Right cardiac atrium (tissue), 5 donors: ENCODE measurements at regions not wholly inside any gene's neighbourhood (a gene's known extent, or its start where the extent isn't known, plus 50 kb on each side); places are given as distances from the start of the nearest gene placed in this dataset.
A peak's percentile ranks its signal among the peaks of the same experiment; 100 is the strongest.

Experiments used
- ATAC-seq, 2 donors: fragments of 200-7000 bp; cut with Tn5 transposase; one replicate each; pipeline versions ENCODE4 v1.8.0 to v1.9.1; 2020; ENCODE audit warnings: moderate library complexity in 2 of 2, mild to moderate bottlenecking in 1 of 2
- DNase-seq, 3 donors: peaks; one replicate each; pipeline ENCODE4 v3.0.0-alpha.2; 2020
- H3K27ac ChIP-seq: one replicate; pipeline ENCODE4 v1.5.1; 2013; ENCODE audit warnings: mild to moderate bottlenecking, low read length, control low read depth, moderate library complexity
- H3K27me3 ChIP-seq: one replicate; pipeline ENCODE4 v1.6.1; 2013; ENCODE audit not compliant: control insufficient read depth, insufficient read depth
- H3K4me1 ChIP-seq: one replicate; pipeline ENCODE4 v1.6.1; 2013; ENCODE audit warnings: low read length; ENCODE audit not compliant: control insufficient read depth, insufficient read depth
- H3K4me3 ChIP-seq: one replicate; pipeline ENCODE4 v1.5.1; 2013; ENCODE audit warnings: low read length, control low read depth
- H3K9me3 ChIP-seq: one replicate; pipeline ENCODE4 v1.6.1; 2013; ENCODE audit warnings: low read length; ENCODE audit not compliant: control insufficient read depth
- WGBS: extraction: QIAGEN DNeasy Blood & Tissue Kit; methylation state at CpG from one replicate; pipeline ENCODE4 v1.1.7; 2013; 5-methylcytosine and 5-hydroxymethylcytosine counted together
- intact Hi-C, 4 donors: fragments of 100-400 bp; cut with DNase I; formaldehyde crosslinking; loops; one replicate each; pipeline versions ENCODE4 v1.11.0 to v1.14.0; 2022 to 2023
- donor health status: healthy with polysubstance abuse.
- donor health status: DM: no; HTN: yes; CAD: no.
- donor health status: DM: no; HTN: no; CAD: no.
- donor health status: DM: no; HTN: yes; CAD: no; lungs with severe emphysema.
- donor health status: DM: yes; HTN: yes; CAD: no.

GRCh38 chr11:70509476-70509875 is 111.1 kb downstream of the CTTN start:
- Histone ChIP-seq H3K27me3 (no peaks in the 10 kb centered on the region), H3K9me3 (no peaks in the 10 kb centered on the region), H3K4me1 (no peaks in the 10 kb centered on the region), H3K27ac (no peak overlapping the region), H3K4me3 (no peak overlapping the region)
- intact Hi-C loops = no loop called here
- DNase-seq = peak in 1 of 3 donors; percentile 16
- ATAC-seq = no peak
- 72% methylated on average over 8 of the region's 8 CpGs for WGBS

DNA sequence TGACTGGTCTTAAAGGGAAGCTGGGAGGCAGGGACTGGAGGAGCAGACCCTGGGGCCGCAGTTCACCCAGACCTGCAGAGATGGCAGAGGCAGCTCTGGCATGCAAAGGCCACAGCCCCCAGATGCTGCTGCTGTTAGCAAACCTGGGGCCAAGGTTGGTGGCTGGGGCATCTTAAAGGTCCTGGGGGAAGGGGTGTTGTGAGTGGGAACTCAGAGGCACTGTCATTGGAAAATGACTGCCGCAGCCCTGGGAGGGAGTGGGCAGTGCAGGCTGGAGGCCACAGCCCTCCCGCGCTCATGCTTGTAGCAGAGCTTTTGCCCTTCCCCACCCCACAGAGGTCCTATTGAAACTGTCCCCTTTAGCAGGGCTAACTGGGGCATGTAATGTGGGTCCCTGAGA is 111.8 kb downstream of the CTTN start:
- no peaks in the 10 kb centered on the region for H3K4me1 ChIP-seq
- H3K9me3 ChIP-seq = no peaks in the 10 kb centered on the region
- no peak overlapping the region for H3K4me3 ChIP-seq
- intact Hi-C loops = no loop called here
- WGBS = 90% methylated on average over 4 of the region's 4 CpGs
- no peak for ATAC-seq
- DNase-seq = peak in 2 of 3 donors; percentile 11 to 14
- H3K27me3 ChIP-seq = no peaks in the 10 kb centered on the region
- H3K27ac ChIP-seq = no peak overlapping the region

- ATAC-seq = no peak
These were observed 112.2 kb downstream of the CTTN start for GRCh38 chr11:70510571-70510970.

GRCh38 chr11:70511345-70511744 is 113.0 kb downstream of the CTTN start:
- intact Hi-C loops = no loop called here
- ATAC-seq (no peak), DNase-seq (peak in 1 of 3 donors; percentile 5)
- Histone ChIP-seq H3K4me1 (no peaks in the 10 kb centered on the region), H3K4me3 (no peak overlapping the region), H3K9me3 (no peaks in the 10 kb centered on the region), H3K27ac (no peak overlapping the region), H3K27me3 (no peaks in the 10 kb centered on the region)
- WGBS = 95% methylated on average over 1 of the region's 1 CpG

More at GRCh38 chr11:70510571-70510970, 112.2 kb downstream of the CTTN start:
- no peaks in the 10 kb centered on the region for H3K27me3 ChIP-seq
- intact Hi-C loops = no loop called here
- H3K27ac ChIP-seq = no peak overlapping the region
- H3K9me3 ChIP-seq = no peaks in the 10 kb centered on the region
- no peak overlapping the region for H3K4me3 ChIP-seq
- DNase-seq = peak in 2 of 3 donors; percentile 4 to 13
- H3K4me1 ChIP-seq = no peaks in the 10 kb centered on the region
- 84% methylated on average over 6 of the region's 6 CpGs for WGBS

DNA sequence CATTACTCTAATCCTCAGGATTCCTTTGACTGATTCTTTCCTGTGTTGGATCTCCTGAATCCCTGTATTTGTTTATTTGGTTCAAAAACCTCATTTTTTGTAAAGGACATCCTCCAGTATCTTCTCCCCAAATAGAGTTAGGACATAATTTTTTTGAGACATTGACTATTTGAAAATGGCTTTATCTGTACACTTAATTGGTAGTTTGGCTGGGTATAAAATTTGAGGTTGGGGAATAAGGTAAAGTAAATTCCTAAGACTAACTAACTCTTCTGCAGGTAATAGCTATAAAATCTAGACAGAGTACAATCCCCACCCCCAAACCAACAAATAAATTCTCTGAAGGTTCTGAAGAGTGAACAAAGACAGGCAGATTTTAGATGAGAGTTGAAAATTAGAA is 114.4 kb downstream of the CTTN start:
- no peaks in the 10 kb centered on the region for H3K9me3 ChIP-seq
- intact Hi-C loops = no loop called here
- H3K4me1 ChIP-seq = no peaks in the 10 kb centered on the region
- no peak overlapping the region for H3K4me3 ChIP-seq
- ATAC-seq = no peak
- DNase-seq = no peak
- H3K27me3 ChIP-seq = no peaks in the 10 kb centered on the region
- H3K27ac ChIP-seq = no peak overlapping the region

GRCh38 chr11:70517203-70517602 is 118.9 kb downstream of the CTTN start:
- H3K4me3 ChIP-seq = no peak overlapping the region
- no peaks in the 10 kb centered on the region for H3K4me1 ChIP-seq
- no peaks in the 10 kb centered on the region for H3K27me3 ChIP-seq
- H3K27ac ChIP-seq = no peak overlapping the region
- H3K9me3 ChIP-seq = no peaks in the 10 kb centered on the region
- 89% methylated on average over 7 of the region's 7 CpGs for WGBS
- peak in 1 of 3 donors; percentile 3 for DNase-seq
- intact Hi-C loops = no loop called here
- no peak for ATAC-seq

GRCh38 chr11:70517988-70518907 is 119.9 kb downstream of the CTTN start:
- Histone ChIP-seq H3K4me1 (no peaks in the 10 kb centered on the region), H3K27ac (no peak overlapping the region), H3K27me3 (no peaks in the 10 kb centered on the region), H3K9me3 (no peaks in the 10 kb centered on the region), H3K4me3 (no peak overlapping the region)
- peak in 2 of 3 donors; percentile 11 to 14 for DNase-seq
- WGBS = 78% methylated on average over 22 of the region's 22 CpGs
- intact Hi-C loops = no loop called here
- ATAC-seq = no peak

- DNase-seq (no peak), ATAC-seq (no peak)
- intact Hi-C loops = no loop called here
- no peaks in the 10 kb centered on the region for H3K9me3 ChIP-seq
- no peaks in the 10 kb centered on the region for H3K4me1 ChIP-seq
- no peaks in the 10 kb centered on the region for H3K27me3 ChIP-seq
- 82% methylated on average over 8 of the region's 8 CpGs for WGBS
- no peak overlapping the region for H3K27ac ChIP-seq
- no peak overlapping the region for H3K4me3 ChIP-seq
These were observed 120.8 kb downstream of the CTTN start for GRCh38 chr11:70519117-70519516.

DNA sequence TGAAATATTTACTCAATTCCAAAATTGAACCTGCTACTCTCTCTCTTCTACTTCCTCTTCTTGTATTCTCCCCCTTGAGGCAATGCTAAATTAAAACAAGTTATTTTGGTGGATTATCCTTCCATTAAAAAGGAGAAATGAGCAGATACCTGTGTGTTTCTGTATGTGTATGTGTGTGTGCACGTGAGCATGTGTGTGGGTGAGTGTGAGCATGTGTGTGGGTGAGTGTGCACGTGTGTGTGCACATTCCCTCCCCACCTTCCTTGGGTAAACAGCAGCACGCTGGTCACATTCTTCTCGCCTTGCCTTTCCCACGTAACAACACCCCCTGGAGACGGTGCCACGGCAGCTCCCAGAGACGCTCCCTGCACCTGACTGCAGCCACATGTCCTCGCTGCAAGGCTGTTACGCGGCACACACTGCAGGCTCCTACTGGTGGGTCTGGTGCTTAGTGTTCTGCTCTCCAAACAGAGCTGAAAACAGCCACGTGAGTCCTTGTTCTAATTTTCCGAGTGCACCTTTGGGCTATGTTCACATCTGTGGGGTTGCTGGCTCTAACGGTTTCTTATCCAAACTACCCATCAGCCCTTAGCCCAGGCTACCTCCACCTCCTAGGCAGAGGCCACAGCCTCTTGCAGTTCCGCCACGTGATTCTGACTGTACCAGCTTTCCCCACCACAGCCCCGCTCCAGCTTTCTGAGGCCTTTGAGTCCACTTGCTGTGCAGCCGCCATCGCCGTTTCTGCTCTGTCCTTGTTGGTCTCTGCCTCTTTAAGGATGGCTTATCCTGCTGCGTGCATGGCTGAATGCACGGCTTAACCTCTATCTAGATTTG is 123.4 kb downstream of the CTTN start:
- H3K27me3 ChIP-seq = no peaks in the 10 kb centered on the region

DNA sequence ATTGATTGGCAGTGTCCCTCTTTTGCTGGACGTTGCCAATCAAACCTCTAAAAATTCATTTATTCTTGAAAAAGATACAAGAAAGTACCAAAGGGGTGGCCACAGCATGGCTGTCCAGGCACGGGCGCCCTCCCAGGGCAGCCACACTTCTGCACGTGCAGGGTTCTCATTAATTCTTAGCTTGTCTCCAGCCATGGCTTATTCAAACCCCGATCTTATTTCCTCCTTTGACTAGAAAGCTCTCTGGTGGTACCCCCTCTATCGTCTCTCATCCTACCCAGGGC is 123.9 kb downstream of the CTTN start:
- intact Hi-C loops = no loop called here
- no peaks in the 10 kb centered on the region for H3K27me3 ChIP-seq
- ATAC-seq = no peak
- H3K4me1 ChIP-seq = no peaks in the 10 kb centered on the region
- no peak overlapping the region for H3K4me3 ChIP-seq
- no peak overlapping the region for H3K27ac ChIP-seq
- 74% methylated on average over 6 of the region's 6 CpGs for WGBS
- H3K9me3 ChIP-seq = no peaks in the 10 kb centered on the region
- peak in 1 of 3 donors; percentile 12 for DNase-seq

More for the DNA sequence above, 123.4 kb downstream of the CTTN start:
- intact Hi-C loops = no loop called here
- Histone ChIP-seq H3K4me1 (no peaks in the 10 kb centered on the region), H3K9me3 (no peaks in the 10 kb centered on the region), H3K27ac (no peak overlapping the region), H3K4me3 (no peak overlapping the region)
- DNase-seq (peak in 2 of 3 donors; percentile 9 to 22), ATAC-seq (no peak)
- 81% methylated on average over 22 of the region's 22 CpGs for WGBS

GRCh38 chr11:70522593-70523311 is 124.4 kb downstream of the CTTN start:
- DNase-seq (peak in 2 of 3 donors; percentile 11 to 38), ATAC-seq (no peak)
- Histone ChIP-seq H3K9me3 (no peaks in the 10 kb centered on the region), H3K27ac (no peak overlapping the region), H3K4me3 (no peak overlapping the region), H3K27me3 (no peaks in the 10 kb centered on the region), H3K4me1 (no peaks in the 10 kb centered on the region)
- intact Hi-C loops = no loop called here
- 64% methylated on average over 26 of the region's 26 CpGs for WGBS
